ENCODE measurements at regions not wholly inside any gene's neighbourhood (a gene's known extent, or its start where the extent isn't known, plus 50 kb on each side); places are given as distances from the start of the nearest gene placed in this dataset.

GRCh38 chr3:31117854-31118253 is 223.4 kb upstream of the GADL1 start:
- Histone ChIP-seq H3K27ac (no peak overlapping the region), H3K4me1 (no peaks in the 10 kb centered on the region), H3K4me3 (no peak overlapping the region), H3K36me3 (no peaks in the 10 kb centered on the region), H3K27me3 (no peaks in the 10 kb centered on the region), H3K9me3 (no peaks in the 10 kb centered on the region)
- DNase-seq (ENCODE audit: low spot score in 2 of 2), result no peak
- 92 to 95% methylated on average over 2 of the region's 2 CpGs for WGBS, 2 donors
- TF ChIP-seq POLR2A (IDR thresholded peaks at IDR 0.05) (no peak), CTCF (IDR thresholded peaks at IDR 0.05) (no peak)

GRCh38 chr3:31124373-31124772 is 229.9 kb upstream of the GADL1 start:
- Histone ChIP-seq H3K27ac (no peak overlapping the region), H3K27me3 (no peaks in the 10 kb centered on the region), H3K4me1 (no peaks in the 10 kb centered on the region), H3K4me3 (no peak overlapping the region), H3K36me3 (no peaks in the 10 kb centered on the region), H3K9me3 (no peaks in the 10 kb centered on the region)
- DNase-seq (ENCODE audit: low spot score in 2 of 2), result no peak
- whole genome bisulfite sequencing, 2 donors, result 78 to 93% methylated on average over 1 of the region's 1 CpG
- TF ChIP-seq EP300 (IDR thresholded peaks at IDR 0.05), result no peak
- no peak for TF ChIP-seq CTCF (IDR thresholded peaks at IDR 0.05)
- TF ChIP-seq POLR2A (IDR thresholded peaks at IDR 0.05), result no peak

GRCh38 chr3:31125413-31126020 is 231.1 kb upstream of the GADL1 start:
- no peak overlapping the region for H3K27ac ChIP-seq
- WGBS, 2 donors, result 91 to 99% methylated on average over 4 of the region's 4 CpGs
- no peaks in the 10 kb centered on the region for H3K4me1 ChIP-seq
- DNase-seq (ENCODE audit: low spot score in 2 of 2), result no peak
- no peaks in the 10 kb centered on the region for H3K27me3 ChIP-seq
- no peaks in the 10 kb centered on the region for H3K9me3 ChIP-seq
- no peak for TF ChIP-seq CTCF (IDR thresholded peaks at IDR 0.05)
- no peak for TF ChIP-seq POLR2A (IDR thresholded peaks at IDR 0.05)
- TF ChIP-seq EP300 (IDR thresholded peaks at IDR 0.05), result no peak
- no peak overlapping the region for H3K4me3 ChIP-seq
- H3K36me3 ChIP-seq, result no peaks in the 10 kb centered on the region

- no peak for TF ChIP-seq POLR2A (IDR thresholded peaks at IDR 0.05)
- TF ChIP-seq EP300 (IDR thresholded peaks at IDR 0.05), result no peak
- TF ChIP-seq CTCF (IDR thresholded peaks at IDR 0.05), result no peak
- H3K36me3 ChIP-seq, result no peaks in the 10 kb centered on the region
- DNase-seq (ENCODE audit: low spot score in 2 of 2), result no peak
- H3K4me3 ChIP-seq, result no peak overlapping the region
- no peak overlapping the region for H3K27ac ChIP-seq
- H3K9me3 ChIP-seq, result no peaks in the 10 kb centered on the region
- WGBS, 2 donors, result 80 to 90% methylated on average over 2 of the region's 2 CpGs
- H3K27me3 ChIP-seq, result no peaks in the 10 kb centered on the region
- no peaks in the 10 kb centered on the region for H3K4me1 ChIP-seq
Measured at GRCh38 chr3:31129241-31129640, 234.8 kb upstream of the GADL1 start.

- 78 to 83% methylated on average over 2 of the region's 2 CpGs for WGBS, 2 donors
- TF ChIP-seq EP300 (IDR thresholded peaks at IDR 0.05) (no peak), POLR2A (IDR thresholded peaks at IDR 0.05) (no peak), CTCF (IDR thresholded peaks at IDR 0.05) (peak in 4 of 5 experiments; percentile 19 to 56 (median 30))
- Histone ChIP-seq H3K27me3 (no peaks in the 10 kb centered on the region), H3K27ac (no peak overlapping the region), H3K36me3 (no peaks in the 10 kb centered on the region), H3K4me3 (no peak overlapping the region), H3K4me1 (no peaks in the 10 kb centered on the region), H3K9me3 (no peaks in the 10 kb centered on the region)
- no peak for DNase-seq (ENCODE audit: low spot score in 2 of 2)
Measured at GRCh38 chr3:31132132-31132769, 237.8 kb upstream of the GADL1 start.
